NCI-H1105 treated with DMSO at 0.1 percent for 48 hours (cell line): ENCODE measurements at regions not wholly inside any gene's neighbourhood (a gene's known extent, or its start where the extent isn't known, plus 50 kb on each side); places are given as distances from the start of the nearest gene placed in this dataset.
A peak's percentile ranks its signal among the peaks of the same experiment; 100 is the strongest.
"Not testable (repeated sequence)": the region's sequence is repeated elsewhere in the genome, so short reads cannot be mapped to it uniquely, and the experiment has no call there.

ENCODE experiments used
- DNase-seq: peaks from one replicate; lab custom pipeline; 2025; lab: John Stamatoyannopoulos, UW

DNA sequence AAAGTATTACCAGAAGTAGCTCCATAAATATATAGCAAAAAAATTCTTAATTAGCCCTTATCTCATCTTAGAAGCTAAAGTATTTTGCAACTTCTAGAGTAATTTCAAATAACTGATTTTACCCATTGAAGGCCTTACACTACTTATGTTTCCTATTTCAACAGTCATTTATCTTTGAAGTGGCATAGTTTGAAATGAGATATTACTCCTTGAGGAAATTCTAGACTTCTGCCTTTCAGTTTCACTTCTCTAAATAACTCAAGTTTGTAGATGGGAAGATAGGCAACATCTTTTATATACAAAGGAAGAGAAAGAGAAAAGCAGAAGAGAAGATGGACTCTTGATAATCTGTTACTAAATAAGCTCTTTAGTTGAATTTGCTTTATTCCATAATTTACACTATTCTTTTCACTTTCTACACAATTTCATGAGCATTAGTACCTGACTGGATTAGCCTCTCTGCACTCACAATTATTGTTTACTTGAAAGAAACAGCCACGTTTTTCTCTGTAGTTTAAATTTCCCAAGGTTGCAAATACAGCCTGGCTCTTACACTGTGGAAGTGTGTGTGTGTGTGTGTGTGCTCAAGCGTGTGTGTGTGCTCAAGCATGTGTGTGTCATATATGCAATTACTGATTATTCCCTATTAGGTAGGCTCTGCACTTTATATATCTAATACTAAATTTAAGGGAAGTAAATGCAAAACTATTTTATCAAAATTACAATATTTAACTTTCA, 60.6 kb upstream of the EMB start:
- DNase-seq, result no peak

DNA sequence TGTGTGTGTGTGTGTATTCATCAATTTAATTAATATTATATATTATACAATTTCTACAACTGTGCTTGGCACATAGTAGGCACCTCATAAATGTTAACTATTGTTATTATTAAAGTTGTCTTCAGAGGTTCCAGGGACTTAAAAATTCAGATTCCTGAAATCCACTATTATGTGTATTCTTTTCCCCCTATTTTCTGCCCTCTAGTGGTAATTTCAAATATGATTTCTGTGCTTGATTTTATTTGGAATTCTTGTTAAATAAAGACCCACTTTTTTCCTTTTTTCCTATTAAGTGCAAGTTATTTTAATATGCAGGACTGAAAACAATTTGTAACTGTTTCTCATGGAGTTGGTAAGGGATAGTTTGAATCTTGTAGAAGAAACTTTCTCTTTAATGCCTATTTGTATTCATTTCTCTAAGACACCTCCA, 72.0 kb upstream of the EMB start:
- not testable (repeated sequence) for DNase-seq

DNA sequence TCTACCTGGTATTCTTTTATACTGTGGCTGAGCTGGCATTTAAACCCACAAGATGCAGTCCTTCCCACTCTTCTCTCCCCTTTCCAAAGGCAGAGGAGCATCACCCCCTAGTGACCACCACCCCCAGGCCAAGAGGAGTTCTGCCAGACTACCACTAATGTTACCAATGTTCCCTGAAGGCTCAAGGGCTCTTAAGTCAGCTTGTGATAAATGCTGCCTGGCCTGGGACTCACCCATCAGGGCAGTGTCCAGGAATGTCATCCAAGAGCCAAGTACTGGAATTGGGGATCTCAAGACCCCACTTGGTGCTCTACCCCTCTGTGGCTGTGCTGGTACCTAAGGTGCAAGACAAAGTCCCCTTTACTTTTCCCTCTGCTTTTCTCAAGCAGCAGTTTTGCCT, 80.0 kb upstream of the EMB start:
- DNase-seq, result not testable (repeated sequence)

DNA sequence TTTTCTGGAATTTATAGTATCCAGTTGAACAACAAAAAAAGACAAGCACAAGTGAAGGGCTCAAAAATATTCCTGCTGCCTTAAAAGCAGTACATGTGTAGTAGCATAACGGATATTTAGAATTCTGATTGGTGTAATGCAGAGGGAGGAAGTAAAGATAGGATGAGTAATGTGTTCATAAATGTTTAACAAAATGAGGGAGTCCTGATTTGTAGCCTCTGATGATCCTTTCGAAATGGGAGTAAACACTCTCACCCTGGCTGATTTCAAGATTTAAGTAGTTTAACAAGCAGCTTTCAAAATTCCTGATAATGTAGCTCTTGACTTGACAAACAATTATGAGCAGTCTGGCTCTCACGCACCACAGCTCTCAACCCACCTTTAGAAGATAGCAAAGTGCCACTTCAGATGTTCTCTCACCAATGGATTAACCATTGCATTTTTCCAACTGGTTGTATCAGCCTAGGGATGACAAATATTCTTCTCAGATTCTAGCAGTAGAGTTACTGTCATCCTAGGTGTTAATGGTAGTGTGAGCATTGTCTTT, 86.5 kb upstream of the EMB start:
- DNase-seq, result peak; percentile 39

DNA sequence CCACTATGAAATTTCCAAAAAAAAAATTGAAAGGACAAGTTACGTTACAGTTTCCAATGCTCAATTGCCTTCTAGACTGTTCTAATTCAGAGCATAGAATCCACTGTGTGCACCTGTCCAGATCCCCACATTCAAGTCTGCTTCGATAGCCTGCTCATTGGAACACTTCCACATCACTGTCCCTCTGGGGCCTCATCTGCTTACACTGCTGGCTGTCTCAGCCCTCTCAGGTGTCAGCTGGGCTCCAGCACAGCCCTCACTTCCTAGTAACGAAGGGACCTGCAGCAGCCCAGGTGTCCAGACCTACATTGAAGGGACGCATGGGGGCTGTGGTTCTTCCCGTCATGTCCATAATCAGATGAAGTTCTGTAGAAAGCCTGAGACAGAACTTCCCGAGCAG, 94.3 kb upstream of the EMB start:
- no peak for DNase-seq

DNA sequence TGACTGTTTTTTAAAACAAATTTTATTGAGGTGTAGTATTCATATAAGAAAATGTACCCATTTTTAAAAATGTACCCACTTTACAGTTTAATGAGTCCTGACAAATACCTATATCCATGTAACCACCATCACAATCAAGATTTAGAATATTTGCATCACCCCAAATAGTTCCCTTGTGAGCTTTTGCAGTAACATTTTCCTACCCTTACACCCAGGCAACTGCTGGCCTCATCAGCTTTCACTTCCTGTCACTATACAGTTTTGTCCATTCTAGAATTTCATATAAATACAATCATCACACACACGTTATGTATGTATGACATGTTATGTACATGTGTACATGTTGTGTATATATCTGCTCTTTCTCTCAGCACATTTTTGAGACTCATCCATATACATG, 96.4 kb upstream of the EMB start:
- not testable (repeated sequence) for DNase-seq

DNA sequence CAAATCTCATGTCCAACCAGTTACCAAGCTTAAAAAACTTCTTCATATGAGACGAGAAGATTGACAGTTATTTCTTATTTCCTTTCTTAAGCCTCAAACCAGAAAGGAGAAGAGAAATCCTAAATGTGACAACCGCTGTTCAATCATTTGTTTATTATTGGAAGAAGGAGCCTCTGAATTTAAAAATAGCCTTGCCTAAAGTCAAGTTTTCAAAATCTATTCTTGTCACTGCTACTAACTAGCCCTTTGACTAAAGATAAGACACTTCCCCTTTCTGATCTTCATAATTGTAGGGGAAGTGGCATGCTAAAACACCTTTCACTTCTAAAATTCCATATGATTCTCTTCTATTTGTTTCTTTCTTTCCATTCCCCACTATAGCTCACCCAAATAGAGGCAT, 106.2 kb upstream of the EMB start:
- no peak for DNase-seq

DNA sequence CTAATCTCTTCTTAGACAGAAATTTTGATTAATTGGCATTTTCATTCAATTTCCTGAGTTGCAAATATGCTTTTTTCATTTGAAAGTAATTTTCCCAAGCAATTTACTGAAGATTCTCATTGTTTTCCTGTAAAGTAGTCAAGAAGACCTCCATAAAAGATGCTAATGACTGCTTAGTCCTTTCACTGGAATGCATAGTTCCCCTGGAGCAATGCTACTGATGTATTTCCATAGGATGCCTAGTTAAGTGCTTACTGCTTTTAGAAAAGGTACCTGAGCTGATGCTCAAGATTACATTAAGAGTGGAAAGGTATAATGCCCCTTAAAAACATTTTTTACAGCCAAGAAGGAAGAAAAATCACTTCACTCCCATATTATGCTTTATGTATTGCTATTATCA, 109.2 kb upstream of the EMB start:
- no peak for DNase-seq

DNA sequence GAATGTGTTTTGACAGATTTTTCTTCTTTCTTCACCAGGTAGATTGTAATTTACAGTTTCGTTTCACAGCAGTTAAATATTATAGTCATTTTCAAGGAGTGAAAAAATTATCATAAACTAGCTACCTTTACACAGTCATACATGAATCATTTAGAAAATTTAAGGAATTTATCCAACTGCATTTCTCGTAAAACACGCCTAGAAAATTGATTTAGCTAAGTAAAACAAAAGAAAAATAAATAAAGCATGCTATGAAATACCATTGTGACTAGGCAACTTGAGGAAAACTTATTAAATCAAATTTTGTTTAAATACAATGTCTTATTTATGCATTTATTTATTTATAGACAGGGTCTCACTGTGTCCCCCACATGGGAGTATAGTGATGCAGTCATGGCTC, 109.9 kb upstream of the EMB start:
- DNase-seq, result no peak

DNA sequence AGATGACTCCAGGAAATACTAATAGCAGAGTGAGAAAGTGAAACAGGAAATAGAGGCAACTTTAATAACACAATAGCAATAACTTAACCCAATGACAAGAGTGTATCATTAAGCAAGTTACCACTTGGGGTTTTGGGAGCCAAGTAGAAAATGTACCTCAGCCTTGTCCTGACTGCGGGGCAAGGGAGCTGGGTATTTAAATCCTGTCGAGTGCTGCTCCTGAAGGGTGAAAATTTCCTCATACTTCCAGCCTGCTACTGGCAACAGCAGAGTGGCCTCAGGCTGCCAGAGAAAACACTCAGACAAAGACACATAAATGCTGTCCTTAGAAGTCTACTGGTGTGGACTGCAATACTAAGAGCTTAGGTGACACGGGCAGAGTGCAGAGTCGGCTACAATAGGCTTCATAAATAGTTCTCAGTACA, 112.5 kb upstream of the EMB start:
- no peak for DNase-seq

DNA sequence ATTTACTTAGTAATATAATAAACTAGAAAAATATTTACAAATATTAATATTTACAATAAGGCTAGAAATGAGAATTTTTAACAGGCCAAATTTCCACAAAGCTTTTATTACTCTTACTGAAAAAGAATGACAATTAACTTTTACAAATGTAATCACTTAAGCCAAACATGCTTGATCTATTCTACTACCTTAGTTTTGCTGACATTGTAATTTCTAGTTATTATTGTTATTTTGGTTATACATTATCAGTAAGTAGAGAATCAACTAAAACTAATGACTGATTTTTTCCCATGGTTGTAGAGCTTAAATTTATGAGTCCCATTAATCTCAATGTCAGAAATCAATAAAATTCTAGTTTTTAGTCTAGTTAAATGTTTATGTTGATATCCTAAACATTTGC, 107.8 kb upstream of the PARP8 start:
- DNase-seq, result not testable (repeated sequence)

DNA sequence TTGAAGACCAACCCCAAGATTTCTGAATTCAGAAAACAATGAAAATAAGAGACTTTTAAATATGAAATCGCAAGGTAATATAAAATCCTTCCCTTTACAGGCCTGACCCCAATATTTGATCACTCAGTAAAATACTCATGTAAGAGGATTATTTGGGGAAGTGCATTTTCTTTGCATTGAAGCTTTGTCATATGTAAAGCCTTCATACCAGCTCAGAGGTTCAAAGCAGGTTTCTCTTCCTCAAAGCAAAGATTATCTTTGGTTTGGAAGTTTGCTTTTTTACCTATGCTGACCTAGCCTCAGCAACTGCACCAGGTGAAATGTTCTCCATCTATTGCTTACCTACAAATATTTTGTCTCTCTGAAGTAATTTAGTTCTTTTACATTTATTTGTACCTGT, 106.5 kb upstream of the PARP8 start:
- DNase-seq, result no peak

DNA sequence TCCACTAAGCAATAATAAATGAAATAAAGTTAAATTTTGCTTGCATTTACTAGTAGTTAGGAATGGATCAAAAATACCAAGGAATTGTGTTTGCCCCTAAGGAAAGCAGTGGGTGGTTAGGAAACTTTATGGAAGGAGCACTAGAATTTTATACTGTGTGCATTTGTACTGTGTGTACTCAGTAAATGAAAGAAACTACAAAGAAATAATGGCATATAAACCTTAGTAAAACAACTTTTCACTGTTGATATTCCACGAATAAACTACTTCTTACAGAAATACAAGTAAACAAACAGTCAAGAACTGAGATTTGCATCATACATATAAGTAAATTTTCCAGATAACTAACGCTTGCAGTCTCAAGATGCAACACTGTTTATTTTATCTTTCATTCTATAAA, 103.7 kb upstream of the PARP8 start:
- DNase-seq, result no peak

DNA sequence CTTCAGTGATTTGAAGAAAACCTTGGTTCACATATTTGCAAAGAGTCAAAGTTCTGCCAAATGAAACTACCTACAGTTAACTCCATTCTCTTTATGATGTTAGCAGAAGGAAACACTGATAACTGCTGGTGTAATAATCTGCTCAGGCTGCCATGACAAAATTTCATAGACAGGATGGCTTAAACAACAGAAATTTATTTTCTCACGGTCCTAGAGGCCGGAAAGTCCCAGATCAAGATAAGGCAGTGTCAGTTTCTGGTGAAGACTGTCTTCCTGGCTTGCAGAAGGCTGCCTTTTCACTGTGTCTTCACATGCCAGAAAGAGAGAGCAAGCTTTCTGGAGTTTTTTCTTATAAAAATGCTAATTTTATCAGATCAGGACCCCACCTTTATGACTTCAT, 102.4 kb upstream of the PARP8 start:
- DNase-seq, result no peak

DNA sequence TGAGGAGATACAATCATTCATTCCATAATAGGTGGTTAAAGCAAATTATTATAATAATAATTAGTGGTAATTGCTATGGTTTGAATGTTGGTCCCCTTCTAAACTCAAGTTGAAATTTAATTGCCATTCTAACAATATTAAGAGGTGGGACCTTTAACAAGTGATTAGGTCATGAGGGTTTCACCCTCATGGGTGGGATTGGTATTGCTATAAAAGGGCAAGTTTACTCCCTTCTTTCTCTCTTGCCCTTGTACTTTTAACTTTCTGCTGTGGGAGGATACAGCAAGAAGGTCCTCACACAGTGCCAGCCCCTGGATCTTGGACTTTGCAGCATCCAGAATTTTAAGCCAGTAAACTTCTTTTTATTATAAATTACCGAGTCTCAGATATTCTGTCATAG, 101.9 kb upstream of the PARP8 start:
- DNase-seq, result no peak

DNA sequence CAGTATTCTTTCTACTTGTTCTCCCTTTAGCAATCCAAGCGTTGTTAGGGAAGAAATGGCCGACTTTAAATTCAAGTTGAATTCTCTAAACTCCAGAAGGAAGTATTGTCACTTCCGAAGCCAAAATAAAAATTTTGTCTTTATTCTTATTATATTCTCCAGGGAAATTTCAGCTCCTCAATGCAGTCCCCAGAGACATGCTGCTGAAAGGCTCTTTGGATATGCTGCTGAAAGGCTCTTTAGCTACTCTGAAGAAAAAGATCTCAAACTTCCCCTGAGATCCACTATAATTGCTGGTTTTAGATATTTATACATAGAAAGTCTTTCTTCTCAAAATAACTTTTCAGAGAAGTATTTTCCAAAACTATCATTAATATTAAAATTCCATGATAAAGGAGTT, 92.3 kb upstream of the PARP8 start:
- DNase-seq, result no peak

DNA sequence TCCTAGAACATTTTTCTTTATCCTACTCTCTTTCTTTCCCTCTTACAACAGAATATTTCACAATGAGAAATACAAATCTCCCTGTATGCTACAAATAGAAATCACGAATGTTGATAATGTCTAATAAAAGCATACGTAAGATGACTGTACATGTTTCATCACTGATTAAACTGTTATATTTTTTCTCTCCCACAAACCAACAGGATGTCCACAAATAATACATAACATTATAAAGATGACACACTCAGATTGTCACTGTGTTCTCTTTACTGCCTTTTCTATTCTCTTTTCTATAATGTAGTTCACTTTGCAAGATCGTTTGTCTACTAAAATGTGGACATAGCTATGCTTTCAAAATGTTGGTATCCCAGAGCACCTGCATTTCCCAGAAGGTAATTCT, 90.7 kb upstream of the PARP8 start:
- no peak for DNase-seq

DNA sequence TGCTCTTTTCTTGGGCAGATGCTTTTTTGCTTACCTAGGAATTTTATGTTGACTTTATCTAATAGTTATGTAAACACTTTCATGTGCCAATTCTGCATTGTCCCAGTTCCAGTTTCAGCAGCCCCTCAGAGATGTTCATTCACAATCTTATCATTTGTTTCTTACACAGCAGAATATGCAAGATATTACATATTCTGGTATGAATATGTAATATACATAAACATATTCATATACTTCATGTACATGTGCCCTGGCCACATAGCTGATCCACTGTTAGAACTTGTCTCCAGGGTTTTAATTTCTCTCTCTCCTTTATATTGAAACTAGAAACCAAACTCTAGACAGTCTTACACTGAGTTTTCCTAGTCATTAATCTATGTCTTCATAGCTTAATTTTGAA, 90.2 kb upstream of the PARP8 start:
- DNase-seq, result peak; percentile 51

DNA sequence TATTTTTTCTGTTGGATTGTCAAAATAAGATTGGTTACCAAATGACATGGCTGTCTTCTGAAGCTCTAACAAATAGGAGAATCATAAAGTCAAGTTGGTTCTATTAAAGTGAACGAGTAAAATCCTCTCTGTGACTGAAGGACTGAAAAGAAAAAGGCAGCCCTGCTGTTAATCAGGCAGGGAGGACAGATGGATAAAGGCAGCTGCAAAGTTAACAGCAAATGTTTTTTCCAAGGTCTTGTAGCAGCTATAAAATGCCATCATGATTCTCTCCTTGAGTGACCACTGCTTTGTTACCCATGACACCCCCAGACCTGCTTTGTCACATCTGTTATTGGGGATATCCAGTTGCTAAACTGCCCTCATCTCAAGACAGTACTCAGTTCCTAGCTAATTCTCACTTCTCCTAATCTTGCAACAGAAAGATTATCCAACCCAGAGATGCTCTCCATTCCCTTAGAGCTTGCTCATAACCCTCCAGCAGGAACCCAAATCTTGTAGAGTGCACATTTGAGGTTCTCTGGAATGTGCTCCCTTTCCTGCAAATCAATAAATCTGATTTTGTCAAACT, 89.7 kb upstream of the PARP8 start:
- DNase-seq, result no peak

DNA sequence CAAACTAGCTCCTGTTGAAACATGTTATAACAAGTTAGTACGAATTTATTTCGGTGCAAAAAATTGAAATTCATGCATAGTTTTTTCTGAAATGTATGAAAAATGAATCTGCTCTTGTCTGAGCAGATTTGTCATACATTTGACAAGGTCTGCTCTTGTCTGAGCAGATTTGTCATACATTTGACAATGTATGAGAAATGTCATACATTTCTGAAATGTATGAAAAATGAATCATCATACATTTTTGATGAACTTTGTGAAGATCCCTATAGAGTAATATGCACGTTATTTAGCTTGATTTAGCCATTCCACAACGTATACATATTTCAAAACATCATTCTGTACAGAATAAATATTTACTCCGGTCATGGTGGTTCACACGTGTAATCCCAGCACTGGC, 85.9 kb upstream of the PARP8 start:
- no peak for DNase-seq

DNA sequence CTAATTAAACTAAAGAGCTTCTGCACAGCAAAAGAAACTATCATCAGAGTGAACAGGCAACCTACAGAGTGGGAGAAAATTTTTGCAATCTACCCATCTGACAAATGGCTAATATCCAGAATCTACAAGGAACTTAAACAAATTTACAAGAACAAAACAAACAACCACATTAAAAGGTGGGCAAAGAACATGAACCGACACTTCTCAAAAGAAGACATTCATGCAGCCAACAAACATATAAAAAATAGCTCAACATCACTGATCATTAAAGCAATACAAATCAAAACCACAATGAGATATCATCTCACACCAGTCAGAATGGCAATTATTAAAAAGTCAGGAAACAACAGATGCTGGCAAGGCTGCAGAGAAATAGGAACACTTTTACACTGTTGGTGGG, 84.6 kb upstream of the PARP8 start:
- DNase-seq, result not testable (repeated sequence)

DNA sequence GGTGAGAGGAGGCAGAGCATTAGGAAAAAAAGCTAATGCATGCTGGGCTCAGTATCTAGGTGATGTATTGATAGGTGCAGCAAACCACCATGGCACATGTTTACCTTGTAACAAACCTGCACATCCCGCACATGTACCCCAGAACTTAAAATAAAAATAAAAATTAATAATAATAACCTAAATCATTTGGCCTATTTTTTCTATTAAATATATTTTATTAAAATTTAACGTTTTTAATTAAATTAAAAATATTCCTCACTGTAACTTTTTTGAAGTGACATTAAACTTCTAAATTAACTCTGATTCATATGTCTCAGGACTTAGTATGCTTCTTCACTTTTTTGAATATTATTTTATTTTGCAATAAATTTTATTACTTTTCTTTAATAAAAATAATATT, 83.7 kb upstream of the PARP8 start:
- no peak for DNase-seq

DNA sequence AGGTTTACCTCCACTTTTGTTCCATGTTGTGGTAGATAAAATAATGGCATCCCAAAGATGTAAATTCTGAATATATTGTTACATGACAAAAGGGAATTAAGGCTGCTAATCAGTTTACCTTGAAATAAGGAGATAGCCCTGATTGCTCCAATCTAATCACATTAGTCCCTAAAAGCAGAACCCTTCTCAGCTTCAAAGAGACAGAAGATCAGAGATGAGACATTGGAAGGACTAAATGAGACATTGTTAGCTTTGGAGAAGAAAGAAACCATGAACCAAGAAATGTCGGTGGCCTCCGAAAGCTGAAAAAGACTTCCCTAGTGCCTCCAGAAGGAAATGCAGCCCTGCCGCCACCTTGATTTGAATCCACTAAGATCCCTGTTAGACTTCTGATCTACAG, 82.8 kb upstream of the PARP8 start:
- DNase-seq, result no peak

DNA sequence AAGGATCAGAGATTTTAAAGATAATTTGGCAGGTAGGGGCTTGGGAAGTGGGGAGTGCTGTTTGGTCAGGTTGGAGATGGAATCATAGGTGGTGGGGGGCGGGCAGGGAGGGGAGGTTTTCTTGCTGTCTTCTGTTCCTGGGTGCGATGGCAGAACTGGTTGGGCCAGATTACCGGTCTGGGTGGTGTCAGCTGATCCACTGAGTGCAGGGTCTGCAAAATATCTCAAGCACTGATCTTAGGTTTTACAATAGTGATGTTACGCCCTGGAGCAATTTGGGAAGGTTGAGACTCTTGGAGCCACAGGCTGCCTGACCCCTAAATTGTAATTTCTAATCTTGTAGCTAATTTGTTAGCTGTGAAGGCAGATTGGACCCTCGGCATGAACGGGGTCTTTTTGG, 78.0 kb upstream of the PARP8 start:
- DNase-seq, result not testable (repeated sequence)
